ENCODE measurements at regions not wholly inside any gene's neighbourhood (a gene's known extent, or its start where the extent isn't known, plus 50 kb on each side); places are given as distances from the start of the nearest gene placed in this dataset.
A peak's percentile ranks its signal among the peaks of the same experiment; 100 is the strongest.

DNA sequence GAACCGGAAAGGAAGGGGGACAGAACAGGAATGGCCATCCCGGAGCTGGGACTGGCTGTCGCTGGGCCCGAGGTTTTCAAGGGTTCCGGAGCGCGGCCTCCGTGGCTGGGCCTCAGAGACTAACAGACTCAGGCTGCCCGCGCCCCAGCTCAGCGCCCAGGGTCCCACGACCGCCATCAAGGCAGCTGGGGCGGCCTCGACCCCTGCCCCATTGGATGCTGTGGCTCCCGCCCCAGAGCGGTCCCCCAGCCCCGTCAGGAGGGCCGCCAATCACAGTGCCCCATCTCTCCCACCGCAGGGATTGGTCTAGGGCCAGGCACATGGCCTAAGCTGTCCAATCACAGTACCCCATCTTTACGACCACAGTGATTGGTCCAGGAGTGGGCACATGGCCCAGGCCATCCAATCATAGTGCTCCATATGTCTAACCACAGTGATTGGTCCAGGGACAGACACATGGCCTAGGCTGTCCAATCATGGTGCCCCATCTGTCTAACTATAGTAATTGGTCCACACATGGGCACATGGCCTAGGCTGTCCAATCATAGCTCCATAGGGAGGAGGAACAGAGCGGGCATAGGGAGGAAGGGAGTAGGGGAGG, 105.3 kb upstream of the NKX1-1 start:
- DNase-seq (ENCODE audit: low spot score), result peak; percentile 15

DNA sequence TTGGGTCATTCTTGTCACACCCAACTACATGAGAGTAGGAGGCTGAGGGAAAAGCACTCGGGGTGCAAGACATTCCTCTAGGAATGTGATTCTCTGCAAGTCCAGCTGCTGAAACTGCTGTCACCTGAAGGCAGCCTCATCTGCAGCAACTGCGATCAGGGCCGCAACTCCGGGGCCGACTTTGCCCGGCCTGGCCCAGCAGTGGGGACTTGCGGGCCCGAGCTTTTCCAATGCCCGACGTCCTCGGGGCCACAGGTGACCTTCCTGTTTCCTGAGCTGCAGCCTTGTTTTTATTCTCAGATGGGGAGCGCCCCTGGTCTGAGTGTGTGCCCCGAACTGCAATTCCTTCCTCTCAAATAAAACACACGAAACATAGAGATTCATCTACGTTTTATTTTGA, 104.7 kb upstream of the NKX1-1 start:
- DNase-seq (ENCODE audit: low spot score), result no peak

DNA sequence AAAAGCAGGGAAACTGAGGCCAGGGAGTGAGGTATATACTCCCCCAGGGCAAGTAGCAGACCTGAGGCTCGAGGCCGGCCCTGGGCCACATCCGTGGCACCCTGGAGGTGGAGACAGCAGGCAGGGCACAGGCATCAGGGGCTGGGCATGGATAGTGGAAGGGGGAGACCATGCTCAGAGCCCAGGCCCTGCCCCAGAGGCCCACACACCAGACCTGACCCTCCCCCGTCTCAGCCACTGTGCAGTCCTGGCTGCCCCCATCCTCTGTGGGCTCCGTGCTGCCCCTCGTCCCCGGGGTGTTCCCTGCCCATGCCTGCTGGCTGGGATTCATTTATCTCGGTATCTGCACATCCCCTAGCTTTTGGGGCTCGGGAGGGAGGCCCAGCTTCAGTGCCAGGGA, 103.1 kb upstream of the NKX1-1 start:
- no peak for DNase-seq (ENCODE audit: low spot score)

DNA sequence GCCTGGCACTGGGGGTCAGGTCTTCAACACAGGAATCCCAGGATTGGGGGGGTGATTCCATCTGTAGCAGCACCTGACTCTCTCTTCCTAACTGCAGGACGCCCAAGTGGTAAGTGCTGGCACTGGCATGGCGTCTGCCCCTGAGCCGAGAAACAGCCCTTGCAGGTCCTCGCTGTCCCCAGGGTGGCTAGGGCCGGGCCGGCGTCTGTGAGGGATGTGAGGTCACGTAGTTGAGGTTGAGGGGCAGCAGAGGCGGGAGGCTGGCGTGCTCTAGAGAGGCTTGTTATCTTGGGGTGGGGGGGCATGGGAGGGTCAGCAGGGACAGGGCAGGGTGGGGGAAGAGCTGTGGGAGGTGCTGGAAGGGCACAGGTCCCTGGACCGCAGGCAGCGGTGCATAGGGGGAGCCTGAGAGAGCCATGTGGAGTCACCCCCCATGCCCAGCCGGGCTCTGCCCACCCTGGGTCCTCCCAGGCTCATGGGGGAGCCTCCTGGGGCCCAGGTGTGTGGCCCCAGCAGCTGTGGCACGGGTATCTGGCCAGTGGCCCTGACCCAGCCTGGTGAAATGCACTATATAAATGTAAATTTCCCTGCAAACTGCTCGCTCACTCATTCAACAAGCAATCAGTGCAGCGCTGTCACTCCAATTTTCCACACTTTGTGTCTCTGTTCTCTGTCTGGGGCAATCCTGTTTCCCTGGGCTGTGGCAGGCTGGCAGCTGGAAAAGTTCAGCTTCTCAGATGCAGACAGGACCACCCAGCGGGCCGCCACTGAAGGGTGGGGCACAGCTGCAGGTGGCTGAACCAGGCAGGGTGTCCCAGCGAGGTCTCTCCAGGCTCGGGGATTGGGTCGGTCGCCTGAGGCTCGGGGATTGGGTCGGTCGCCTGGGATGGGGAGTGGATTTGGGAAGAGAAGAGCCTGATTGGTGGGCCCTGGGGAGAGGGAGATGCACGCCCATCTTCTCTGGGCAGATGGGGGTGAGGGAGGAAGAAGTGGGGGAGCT, 102.2 kb upstream of the NKX1-1 start:
- no peak for DNase-seq (ENCODE audit: low spot score)

DNA sequence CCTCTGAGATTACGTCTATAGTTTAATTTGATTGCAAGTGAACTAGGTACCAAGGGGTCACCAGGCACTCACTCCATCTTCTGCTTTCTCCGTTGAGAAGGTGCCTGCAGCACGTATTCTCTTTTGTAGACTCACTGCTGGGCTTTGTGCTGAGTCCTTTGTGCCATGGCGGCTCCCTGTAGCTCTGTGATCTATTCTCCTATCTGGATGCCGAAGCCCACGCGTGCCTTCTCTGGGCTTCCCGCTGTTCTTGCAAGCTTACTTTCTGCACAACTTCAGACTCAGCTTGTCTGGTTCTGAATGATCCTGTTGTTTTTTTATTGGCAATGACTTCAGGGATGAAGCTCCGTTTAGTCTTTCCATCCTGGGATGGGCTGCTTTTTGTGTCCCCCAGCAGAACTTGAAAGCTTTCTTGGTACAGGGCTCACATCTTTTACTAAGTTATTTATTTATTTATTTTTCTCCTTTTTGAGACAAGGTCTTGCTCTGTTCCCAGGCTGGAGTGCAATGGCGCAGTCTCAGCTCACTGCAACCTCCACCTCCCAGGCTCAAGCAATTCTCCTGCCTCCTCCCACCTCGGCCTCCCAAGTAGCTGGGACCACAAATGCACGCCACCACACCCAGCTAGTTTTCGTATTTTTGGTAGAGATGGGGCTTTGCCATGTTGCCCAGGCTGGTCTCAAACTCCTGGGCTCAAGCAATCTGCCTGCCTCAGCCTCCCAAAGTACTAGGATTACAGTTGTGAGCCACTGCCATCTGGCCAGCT, 100.9 kb upstream of the NKX1-1 start:
- DNase-seq (ENCODE audit: low spot score), result no peak

DNA sequence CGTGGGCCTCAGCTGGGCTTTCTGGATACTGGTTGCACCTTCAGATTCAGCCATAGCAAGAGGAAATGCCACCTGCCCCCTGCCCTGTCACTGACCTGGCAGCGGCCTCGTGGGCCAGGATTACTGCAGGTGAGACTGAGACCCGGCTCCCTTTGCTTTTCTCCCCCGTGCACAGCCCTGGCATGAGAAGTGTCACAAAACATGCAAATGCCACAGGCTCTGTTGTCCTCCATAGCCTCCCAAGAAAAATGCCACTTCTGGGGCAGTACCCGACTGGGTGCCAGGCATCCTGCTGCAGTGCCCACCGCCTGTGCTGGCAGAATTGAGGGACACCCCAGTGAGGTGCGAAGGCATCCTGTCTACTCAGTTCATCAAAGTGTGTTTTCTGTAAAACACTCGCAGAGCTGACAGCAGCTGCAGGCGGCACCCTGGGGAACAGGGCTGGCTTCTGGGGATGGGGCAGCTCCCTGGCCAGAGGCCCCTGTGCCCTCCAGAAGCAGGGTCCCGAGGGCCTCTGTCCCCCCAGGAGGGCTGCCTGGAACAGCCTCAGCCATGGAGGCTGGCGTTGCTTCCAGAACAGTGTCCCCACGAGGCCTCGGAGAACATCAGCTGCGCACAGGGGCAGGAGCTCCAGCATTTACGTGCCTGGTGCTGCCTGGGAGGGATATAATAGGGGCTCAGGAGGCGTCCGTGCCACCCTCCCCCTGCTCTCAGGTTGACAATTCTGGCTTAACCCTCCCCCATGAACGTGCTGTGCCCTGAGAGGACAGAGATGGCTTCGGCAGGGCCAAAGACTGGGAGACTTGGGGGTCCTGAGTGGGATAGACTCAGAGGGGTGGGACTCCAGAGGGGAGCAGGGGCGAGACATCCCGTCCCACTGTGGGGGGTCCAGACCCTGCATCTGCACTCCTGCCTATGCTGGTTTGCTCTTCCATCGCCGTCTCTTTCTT, 99.5 kb upstream of the NKX1-1 start:
- no peak for DNase-seq (ENCODE audit: low spot score)

DNA sequence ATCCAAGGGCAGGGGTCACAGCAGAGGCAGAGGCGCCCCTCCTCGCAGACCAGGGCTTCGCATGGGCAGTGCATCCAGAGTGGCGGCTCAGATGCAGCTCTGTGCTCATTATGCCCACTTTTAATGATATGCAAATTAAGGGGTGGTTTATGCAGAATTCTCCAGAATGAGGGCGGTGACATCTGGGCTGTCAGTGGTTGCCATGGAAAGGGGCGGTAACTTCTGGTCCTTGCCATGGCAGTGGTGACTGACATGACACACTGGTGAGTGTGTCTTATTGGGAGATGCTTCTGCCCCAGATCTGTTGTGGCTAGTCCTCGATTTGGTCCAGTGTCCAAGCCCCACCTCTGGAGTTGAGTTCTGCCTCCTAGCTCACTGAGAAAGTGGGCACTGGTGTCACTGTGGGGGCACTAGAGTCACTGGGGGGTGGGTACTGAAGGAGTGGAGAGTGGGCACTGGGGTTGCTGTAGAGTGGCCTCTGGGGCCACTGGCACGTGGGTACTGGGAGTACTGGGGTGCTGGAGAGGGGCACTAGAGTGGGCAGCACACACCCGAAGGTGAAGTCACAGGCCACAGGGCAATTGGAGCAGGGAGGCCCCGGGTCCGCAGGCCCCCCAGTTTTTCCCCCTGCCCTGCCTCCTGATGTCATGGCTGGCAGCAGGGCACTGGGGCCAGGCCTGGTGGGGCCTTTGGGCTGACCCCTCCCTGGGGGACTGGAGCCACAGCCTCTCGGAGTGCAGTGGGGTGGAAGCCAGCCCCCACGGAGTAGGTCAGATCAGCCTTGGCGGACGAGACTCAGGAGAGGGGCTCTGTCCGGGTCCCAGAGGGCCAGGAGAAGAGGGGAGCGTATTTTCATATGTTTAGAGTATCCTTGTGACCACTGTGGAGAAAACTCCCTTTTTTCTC, 98.6 kb upstream of the NKX1-1 start:
- DNase-seq (ENCODE audit: low spot score), result no peak

DNA sequence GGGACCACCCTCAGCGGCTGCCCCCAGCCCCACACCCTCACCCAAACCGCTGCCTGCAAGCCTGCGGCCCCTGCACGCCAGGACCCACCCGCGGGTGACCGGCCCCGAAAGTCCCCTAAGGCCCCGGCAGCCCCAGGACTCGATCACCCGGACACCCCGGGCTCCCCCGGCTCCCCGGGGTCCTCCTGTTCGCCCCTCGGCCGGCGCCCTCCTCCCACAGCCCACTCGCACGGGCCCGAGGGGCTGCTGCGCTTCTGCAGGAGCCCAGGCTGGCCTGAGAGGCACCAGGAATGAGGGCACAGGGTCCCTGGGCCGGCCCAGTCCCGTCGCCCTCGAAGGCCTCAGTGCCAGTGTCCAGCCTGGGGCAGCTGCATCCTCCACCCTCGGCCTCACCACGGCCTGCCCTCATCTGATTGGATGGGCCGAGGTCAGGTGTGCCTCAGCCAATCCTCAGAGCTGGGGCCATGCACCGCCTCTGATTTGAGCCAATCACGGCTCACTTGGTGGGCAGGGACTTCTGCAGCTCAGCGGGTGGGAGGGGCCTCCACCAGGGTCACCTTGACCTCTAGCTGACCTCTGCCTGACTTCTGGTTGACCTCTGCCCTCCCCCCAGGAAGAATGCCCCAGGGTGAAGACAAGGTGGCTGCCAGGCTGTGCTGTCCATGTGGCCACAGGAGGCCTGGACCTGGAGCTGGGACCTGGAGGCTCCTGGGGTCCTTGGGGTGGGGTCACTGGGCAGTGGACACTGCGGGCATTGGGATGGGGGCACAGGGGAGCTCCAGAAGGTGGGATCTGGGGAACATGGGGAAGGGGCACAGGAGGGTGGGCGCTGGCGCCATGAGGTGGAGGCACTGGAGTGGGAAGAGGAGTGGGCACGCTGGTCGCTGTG, 97.6 kb upstream of the NKX1-1 start:
- DNase-seq (ENCODE audit: low spot score), result no peak

DNA sequence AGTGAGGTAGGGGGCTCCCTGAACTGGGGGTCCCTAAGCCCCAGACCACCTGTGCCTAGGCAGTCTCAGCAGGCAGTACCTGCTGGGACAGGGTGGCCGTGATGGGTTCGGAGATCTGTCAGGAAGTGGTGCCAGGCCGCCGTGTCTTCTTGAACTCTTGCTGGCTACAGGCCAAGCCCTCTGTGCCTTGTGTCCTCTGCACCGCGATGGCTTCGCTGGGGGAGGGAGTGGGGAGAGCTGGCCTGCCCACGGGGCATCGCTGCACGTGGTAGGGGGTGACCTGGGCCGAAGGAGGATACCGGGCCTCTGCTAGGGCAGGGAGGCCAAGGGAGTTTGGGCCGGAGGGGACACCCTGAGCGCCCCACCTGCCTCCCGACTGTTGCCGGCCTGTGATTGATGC, 96.7 kb upstream of the NKX1-1 start:
- no peak for DNase-seq (ENCODE audit: low spot score)

DNA sequence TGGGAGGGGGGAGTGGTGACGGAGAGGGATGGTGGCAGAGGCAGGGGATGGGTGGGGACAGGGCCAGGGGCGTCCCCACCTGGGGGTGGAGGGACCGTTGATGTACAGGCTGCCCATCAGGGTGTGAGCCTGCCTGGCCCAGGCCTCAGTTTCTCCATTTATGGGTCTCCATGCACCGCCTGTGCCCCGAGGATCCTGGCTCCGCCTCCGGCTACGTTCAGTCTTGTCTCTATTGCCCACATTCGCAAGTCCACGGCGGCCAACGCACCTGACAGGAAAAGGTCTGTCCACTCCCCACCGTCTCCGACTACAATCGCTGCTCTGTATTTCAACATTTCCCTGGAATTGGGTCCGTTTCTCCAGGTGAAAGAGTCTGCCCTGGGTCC, 96.3 kb upstream of the NKX1-1 start:
- DNase-seq (ENCODE audit: low spot score), result no peak

DNA sequence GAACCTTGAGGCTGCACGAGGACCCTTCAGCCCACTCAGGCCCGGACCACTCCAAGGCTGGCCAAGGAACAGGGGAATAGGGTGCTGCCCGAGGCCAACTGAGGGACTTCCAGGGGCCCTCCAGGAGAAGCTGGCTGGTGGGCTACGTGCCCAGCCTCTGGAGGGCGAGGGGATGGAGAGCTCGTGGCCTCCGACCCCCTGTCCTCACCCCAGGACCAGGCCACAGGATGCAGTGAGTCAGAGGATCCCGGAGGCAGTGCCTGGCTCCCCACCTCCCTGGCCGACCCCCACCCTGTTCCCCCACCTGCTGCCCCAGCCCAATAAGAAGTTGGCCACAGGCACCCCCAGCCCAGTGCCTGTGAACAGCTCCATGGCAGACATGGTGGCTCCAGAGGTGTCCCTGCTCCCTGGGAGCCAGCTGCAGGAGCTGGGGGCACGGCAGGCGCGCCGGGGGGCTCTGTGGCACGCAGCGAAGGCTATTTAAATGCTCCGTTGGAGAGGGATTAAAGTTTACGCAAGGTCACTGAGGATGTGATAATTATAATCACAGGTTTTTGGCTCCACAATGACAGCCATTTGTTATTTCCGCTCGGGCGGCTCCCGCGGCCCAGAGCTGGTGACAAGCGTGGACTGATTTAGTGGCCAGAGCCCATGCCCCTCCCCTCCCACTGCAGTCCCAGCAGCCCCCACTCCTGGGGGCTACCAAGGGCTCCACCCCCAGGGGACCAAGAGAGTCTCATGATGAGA, 95.7 kb upstream of the NKX1-1 start:
- DNase-seq (ENCODE audit: low spot score), result no peak

DNA sequence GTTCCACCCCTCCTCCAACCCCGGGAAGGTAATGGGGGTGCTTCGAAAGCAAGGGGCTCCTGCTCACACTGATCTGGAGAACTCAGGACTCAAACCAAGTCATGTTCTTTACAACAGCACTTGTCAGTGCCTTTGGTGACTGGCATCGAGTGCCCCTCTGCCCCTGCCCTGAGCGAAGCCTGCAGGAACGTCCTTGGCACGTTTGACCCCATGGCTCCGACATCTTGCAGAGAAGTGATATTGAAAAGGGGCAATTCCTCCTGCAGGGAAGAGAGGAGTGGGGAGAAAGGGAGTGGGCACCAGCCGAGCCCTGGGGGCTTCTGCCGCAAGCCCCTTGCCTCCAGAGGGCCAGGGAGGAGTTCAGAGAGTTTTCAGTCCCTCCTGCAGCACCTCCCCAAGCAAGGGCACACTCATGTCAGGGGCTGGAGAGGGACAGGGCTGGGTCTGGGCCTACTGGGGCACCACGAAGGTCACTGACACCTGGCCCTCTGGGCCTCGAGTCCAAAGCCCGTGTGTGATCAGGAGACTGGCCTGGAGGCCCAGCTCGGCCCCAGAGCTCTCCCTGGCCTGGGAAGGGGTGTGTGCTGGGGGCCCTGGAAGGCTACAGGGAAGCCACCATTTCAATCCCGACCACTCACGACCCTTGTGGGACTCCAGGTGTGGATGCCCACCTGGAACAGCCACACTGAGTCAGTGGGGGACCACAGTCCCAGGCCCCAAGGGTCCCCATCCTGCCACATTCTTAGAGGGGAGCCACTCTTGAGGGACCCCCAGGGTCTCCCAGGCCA, 94.9 kb upstream of the NKX1-1 start:
- no peak for DNase-seq (ENCODE audit: low spot score)

DNA sequence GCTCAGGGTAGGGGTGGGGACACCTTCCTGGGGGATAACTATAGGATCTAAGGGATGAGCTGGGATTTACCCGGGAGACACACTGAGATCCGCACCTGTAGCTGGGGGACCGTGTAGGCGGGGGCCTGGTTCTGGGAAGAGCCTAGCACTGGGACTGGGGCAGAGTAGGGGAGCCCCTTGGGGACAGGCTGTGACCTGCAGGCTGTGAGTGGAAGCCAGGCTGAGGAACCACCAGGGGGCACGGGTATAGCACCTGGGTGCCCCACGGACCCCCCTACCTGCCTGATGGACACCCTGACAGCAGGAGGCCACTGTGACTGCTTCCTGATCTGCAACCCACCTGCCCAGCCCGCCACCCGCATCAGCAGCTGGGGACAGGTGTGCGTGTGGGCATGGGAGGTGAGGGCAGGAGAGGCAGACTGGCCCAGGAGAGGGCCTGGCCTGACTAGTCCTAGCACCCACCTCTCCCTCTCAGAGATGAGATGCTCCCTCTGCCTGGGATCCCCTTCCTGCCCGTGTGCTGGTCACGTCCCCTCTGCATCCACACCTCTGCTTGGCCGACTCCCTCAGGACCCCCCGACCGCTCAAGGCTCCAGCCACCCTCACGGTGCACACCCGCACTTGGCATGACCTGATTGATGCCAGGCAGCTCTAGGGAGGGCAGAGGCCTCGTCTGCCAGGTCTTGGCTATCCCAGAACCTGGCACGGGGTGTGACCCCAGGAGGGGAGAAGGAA, 94.2 kb upstream of the NKX1-1 start:
- no peak for DNase-seq (ENCODE audit: low spot score)

DNA sequence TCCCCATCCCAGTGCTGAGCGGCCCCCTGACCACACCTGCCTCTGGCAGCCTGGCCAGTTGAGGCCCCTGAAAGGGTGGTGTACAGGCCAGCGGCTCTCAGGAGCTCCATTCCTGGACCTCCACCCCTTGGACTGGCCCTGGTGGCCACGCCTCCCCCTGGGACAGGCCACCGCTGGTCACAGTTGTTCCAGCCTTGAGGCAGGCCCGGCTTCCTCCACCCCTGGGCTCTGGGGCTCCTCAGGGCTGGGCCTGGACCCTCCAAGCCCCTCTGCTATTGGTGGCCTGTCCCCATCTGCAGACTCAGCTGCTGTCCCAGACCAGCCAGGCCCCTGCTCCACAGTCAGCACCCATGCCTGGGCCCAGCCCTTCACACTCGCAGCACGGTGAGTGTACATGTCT, 93.2 kb upstream of the NKX1-1 start:
- no peak for DNase-seq (ENCODE audit: low spot score)

DNA sequence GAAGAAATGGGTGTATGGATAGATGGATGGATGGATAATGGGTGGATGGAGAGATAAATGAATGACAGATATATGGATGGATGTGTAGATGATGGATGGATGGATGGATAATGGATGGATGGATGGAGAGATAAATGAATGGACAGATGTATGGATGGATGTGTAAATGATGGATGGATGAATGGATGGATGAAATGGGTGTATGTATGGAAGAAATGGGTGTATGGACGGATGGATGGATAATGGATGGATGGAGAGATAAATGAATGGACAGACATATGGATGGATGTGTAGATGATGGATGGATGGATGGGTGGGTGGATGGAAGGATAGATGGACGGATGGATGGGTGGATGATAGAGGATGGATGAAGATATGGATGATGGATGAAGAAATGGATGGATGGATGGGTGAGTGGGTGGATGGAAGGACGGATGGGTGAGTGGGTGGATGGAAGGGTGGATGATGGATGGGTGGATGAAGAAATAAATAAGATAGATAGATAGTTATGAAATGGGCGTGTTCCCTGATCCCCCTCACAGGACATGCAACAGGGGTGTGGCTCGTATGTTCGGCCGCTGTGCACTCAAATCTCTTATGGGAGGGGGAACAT, 91.1 kb upstream of the NKX1-1 start:
- DNase-seq (ENCODE audit: low spot score), result no peak

DNA sequence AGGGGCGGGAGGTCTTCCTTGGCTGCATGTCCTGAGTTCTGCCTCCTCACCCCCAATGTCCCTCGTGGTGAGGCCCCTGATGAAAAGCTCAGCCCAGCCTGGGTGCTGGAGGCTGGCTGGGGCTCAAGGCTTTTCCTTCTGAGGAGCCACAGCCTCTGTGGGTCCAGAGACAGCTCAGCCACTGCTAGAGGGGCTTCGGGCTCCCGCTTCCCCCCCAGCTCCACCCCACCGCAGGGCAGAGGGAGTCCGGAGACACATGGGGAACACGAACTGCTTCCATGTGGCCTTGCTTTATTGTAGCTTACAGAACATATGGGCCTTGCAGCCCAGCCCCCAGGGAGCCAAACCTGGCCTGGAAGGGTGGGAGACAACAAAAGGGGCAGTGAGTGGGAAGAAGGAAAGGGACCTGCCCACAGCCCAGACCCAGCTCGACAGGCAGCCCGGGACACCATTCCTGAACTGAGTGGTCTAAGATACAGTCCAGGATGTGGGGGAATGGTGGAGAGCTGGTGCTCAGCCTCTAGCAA, 89.9 kb upstream of the NKX1-1 start:
- no peak for DNase-seq (ENCODE audit: low spot score)

Measured in hematopoietic multipotent progenitor cell treated with erythropoietin and hydrocortisone succinate and interleukin-3 and kit ligand, for 15 days (in vitro differentiated cells).